HEK293T (cell line): ENCODE measurements at regions not wholly inside any gene's neighbourhood (a gene's known extent, or its start where the extent isn't known, plus 50 kb on each side); places are given as distances from the start of the nearest gene placed in this dataset.

Experiments used
- FOXA1 ChIP-seq: fragments of 450-650 bp; IDR thresholded peaks from 2 replicates; pipeline ENCODE4 v1.6.1; 2016; ENCODE audit warnings: mild to moderate bottlenecking
- HDGF ChIP-seq: fragments of 450-650 bp; IDR thresholded peaks from 2 replicates; pipeline ENCODE4 v1.6.1; 2017; ENCODE audit warnings: antibody characterized with exemption, borderline replicate concordance
- LEF1 ChIP-seq: fragments of 450-650 bp; IDR thresholded peaks from 2 replicates; pipeline ENCODE4 v1.6.1; 2017; ENCODE audit warnings: mild to moderate bottlenecking, borderline replicate concordance
- NFRKB ChIP-seq: fragments of 450-650 bp; IDR thresholded peaks from 2 replicates; pipeline ENCODE4 v1.6.1; 2016; ENCODE audit warnings: mild to moderate bottlenecking, moderate library complexity

DNA sequence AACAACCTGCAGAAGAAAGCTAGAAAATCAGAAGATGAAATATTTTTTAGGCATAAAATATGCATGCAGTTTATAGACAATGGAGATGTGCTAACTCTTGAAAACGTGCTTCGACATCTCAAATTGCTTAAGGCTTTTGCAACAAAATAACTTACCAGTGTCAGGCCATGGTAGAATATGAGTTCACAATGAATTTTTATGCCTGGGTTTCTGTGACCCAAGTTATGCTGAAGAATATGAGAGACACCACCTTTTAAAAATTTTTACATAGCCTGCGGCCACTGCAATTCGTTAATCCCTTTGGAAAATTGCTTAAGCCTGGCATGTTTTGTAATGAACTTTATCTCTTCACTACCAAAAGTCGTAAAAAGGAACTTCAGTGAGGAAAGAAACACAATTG, 170.1 kb upstream of the AKR1E2 start:
- TF ChIP-seq HDGF (no peak), LEF1 (no peak), FOXA1 (no peak), NFRKB (no peak)
